ENCODE measurements at regions not wholly inside any gene's neighbourhood (a gene's known extent, or its start where the extent isn't known, plus 50 kb on each side); places are given as distances from the start of the nearest gene placed in this dataset.
"Not testable (repeated sequence)": the region's sequence is repeated elsewhere in the genome, so short reads cannot be mapped to it uniquely, and the experiment has no call there.

DNA sequence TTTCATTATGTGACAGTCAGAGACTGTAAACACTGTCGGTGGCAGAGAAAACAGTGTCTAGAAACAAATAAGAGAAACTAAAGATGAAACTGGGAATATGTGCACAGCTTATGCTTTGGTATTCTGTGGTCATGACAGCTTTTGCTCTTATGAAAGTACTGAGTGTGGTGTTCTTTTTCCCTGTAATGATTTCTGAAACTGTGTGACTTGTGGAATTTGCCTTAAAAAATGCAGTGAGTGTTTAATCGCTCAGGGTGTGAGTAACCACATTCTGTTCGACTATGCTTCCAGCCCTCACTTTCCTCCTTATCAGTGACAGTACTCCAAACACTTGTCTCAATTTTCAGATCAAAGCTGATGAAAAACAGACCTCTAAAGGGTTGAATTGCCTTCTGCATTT is 66.9 kb upstream of the DIAPH3 start:
- H3K4me3 ChIP-seq (ENCODE audit: low read depth, low read length) = no peak overlapping the region
- DNase-seq = no peak
- H3K9me3 ChIP-seq = no peaks in the 10 kb centered on the region
- H3K4me1 ChIP-seq = peaks cover 18% of the 10 kb centered on the region
- no peaks in the 10 kb centered on the region for H3K36me3 ChIP-seq
- no peaks in the 10 kb centered on the region for H3K27me3 ChIP-seq
- TF ChIP-seq, protein P1, sequence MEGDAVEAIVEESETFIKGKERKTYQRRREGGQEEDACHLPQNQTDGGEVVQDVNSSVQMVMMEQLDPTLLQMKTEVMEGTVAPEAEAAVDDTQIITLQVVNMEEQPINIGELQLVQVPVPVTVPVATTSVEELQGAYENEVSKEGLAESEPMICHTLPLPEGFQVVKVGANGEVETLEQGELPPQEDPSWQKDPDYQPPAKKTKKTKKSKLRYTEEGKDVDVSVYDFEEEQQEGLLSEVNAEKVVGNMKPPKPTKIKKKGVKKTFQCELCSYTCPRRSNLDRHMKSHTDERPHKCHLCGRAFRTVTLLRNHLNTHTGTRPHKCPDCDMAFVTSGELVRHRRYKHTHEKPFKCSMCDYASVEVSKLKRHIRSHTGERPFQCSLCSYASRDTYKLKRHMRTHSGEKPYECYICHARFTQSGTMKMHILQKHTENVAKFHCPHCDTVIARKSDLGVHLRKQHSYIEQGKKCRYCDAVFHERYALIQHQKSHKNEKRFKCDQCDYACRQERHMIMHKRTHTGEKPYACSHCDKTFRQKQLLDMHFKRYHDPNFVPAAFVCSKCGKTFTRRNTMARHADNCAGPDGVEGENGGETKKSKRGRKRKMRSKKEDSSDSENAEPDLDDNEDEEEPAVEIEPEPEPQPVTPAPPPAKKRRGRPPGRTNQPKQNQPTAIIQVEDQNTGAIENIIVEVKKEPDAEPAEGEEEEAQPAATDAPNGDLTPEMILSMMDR (IDR thresholded peaks at IDR 0.05; ENCODE audit: low read depth, low read length) = no peak

DNA sequence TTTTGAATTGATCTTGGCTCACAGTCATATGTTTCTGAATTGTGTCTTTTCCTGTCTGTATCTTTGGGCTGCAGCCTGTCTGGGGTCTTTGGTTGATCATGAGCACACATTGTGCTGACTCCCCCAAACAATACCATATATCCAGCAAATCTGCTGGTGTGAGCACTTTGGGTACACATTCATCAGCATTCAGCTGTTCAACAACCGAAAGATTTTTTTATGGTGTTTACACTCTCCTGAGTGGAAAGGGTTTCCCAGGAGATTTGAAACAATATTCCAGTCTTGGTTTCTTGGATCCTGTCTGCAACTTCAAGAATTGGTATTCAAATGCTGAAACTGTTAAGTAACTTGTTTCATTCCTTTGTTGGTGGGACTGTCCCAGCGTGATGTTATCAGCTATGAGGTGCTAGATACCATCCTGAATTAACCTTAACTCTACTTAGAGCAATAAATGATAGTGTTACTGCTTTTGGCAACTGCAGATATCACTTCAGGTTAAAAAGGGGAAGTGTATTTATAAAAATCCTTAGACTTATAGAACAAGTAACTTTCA is 78.4 kb upstream of the DIAPH3 start:
- DNase-seq = no peak
- no peaks in the 10 kb centered on the region for H3K27me3 ChIP-seq
- H3K4me1 ChIP-seq = no peaks in the 10 kb centered on the region
- TF ChIP-seq, protein P1 (IDR thresholded peaks at IDR 0.05; ENCODE audit: low read depth, low read length) = no peak
- no peaks in the 10 kb centered on the region for H3K36me3 ChIP-seq
- no peaks in the 10 kb centered on the region for H3K9me3 ChIP-seq
- no peak overlapping the region for H3K4me3 ChIP-seq (ENCODE audit: low read depth, low read length)

DNA sequence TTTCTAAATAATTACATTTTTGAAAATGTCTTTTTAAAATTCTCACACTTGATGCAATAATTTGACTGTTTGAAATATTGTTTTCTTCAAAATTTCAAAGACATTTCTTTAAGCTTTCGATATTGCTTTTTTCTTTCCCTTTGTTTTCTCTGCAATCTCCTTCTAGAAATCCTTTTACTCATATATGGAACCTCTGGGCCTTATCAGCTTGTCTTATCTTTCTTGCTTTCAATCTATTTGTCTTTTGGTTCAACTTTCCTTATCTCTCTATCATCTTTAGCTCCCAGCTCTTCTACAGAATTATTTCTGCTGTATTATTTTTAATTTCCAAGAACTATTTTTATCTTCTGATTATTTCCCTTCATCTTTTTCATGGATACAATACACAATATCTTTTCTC is 80.7 kb upstream of the DIAPH3 start:
- Histone ChIP-seq H3K27me3 (no peaks in the 10 kb centered on the region), H3K4me1 (no peaks in the 10 kb centered on the region), H3K4me3 (ENCODE audit: low read depth, low read length) (no peak overlapping the region), H3K9me3 (no peaks in the 10 kb centered on the region), H3K36me3 (no peaks in the 10 kb centered on the region)
- DNase-seq = no peak
- TF ChIP-seq, protein P1 (IDR thresholded peaks at IDR 0.05; ENCODE audit: low read depth, low read length) = no peak

DNA sequence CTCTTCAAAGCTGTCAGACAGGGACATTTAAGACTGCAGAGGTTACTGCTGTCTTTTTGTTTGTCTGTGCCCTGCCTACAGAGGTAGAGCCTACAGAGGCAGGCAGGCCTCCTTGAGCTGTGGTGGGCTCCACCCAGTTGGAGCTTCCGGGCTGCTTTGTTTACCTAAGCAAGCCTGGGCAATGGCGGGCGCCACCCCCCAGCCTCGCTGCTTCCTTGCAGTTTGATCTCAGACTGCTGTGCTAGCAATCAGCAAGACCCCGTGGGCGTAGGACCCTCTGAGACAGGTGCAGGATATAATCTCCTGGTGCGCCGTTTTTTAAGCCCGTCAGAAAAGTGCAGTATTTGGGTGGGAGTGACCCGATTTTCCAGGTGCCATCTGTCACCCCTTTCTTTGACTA is 87.7 kb upstream of the DIAPH3 start:
- H3K4me3 ChIP-seq (ENCODE audit: low read depth, low read length); H3K36me3 ChIP-seq; H3K9me3 ChIP-seq; H3K27me3 ChIP-seq; H3K4me1 ChIP-seq; DNase-seq: not testable (repeated sequence)

DNA sequence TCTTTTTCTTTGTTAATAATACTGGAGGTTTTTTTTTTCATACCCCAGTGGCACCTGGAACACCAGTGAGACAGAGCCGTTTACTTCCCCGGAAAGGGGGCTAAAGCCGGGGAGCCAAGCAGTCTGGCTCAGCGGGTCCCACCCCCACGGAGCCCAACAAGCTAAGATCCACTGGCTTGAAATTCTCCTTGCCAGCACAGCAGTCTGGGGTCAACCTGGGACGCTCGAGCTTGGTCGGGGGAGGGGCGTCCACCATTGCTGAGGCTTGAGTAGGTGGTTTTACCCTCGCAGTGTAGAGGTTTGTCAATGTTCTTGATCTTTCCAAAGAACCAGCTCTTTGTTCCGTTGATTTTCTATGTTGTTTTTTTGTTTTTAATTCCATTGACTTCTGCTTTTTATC is 94.6 kb upstream of the DIAPH3 start:
- Histone ChIP-seq H3K27me3 (no peaks in the 10 kb centered on the region), H3K36me3 (no peaks in the 10 kb centered on the region), H3K4me1 (no peaks in the 10 kb centered on the region), H3K9me3 (no peaks in the 10 kb centered on the region), H3K4me3 (ENCODE audit: low read depth, low read length) (no peak overlapping the region)
- TF ChIP-seq, protein P1 (IDR thresholded peaks at IDR 0.05; ENCODE audit: low read depth, low read length) = no peak
- DNase-seq = no peak

DNA sequence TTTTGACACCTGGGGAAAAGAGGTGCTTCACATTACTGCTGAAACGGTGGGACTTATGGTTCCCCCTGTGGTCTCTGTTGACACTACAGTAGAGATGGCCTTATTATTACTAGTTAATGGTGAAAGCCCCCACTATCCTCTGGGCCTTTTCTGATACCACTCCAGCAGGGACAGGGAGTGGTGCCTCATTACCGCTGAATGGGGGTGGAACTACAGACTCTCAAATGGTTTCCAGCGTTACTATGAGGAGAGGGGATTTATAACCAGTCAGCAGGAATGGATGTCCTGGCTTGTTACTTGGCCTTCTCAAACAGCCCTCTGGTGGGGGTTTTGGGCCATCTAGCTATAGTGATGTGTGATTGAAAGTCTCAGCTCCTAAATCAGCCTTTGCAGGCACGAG is 96.7 kb upstream of the DIAPH3 start:
- no peak for DNase-seq
- H3K4me3 ChIP-seq (ENCODE audit: low read depth, low read length) = no peak overlapping the region
- TF ChIP-seq, protein P1 (IDR thresholded peaks at IDR 0.05; ENCODE audit: low read depth, low read length) = peak; percentile 43; the same call in 1 of the 2 replicates

More for the DNA sequence above, 96.7 kb upstream of the DIAPH3 start:
- Histone ChIP-seq H3K9me3 (no peaks in the 10 kb centered on the region), H3K27me3 (no peaks in the 10 kb centered on the region), H3K4me1 (no peaks in the 10 kb centered on the region), H3K36me3 (no peaks in the 10 kb centered on the region)

Data from BE2C (cell line).